Astrocyte (in vitro differentiated cells and primary cell): ENCODE measurements at regions not wholly inside any gene's neighbourhood (a gene's known extent, or its start where the extent isn't known, plus 50 kb on each side); places are given as distances from the start of the nearest gene placed in this dataset.
"Not testable (repeated sequence)": the region's sequence is repeated elsewhere in the genome, so short reads cannot be mapped to it uniquely, and the experiment has no call there.

Source experiments
- DNase-seq: peaks from one replicate; pipeline ENCODE4 v3.0.0-alpha.2; 2010; ENCODE audit warnings: low read depth
- FAIRE-seq: peaks from 2 replicates; lab custom pipeline; 2011; peaks lifted over from hg19 to GRCh38; lab: Jason Lieb, UNC
- H2AFZ ChIP-seq: 2 replicates; pipeline ENCODE4 v1.6.0; 2012; ENCODE audit warnings: low read depth, low read length, inconsistent platforms
- H3K27ac ChIP-seq: 2 replicates; pipeline ENCODE4 v1.5.1; 2011; ENCODE audit warnings: low read depth, low read length, inconsistent platforms
- H3K27me3 ChIP-seq: 2 replicates; pipeline ENCODE4 v1.6.0; 2011; ENCODE audit warnings: low read length, inconsistent platforms; ENCODE audit not compliant: insufficient read depth
- H3K36me3 ChIP-seq: 2 replicates; pipeline ENCODE4 v1.5.1; 2011; ENCODE audit warnings: low read length, inconsistent platforms; ENCODE audit not compliant: insufficient read depth
- H3K4me1 ChIP-seq: 2 replicates; pipeline ENCODE4 v1.5.1; 2011; ENCODE audit warnings: low read length, inconsistent platforms; ENCODE audit not compliant: insufficient read depth
- H3K4me2 ChIP-seq: 2 replicates; pipeline ENCODE4 v1.6.0; 2012; ENCODE audit warnings: low read length, inconsistent platforms
- H3K4me3 ChIP-seq: 2 replicates; pipeline ENCODE4 v1.5.1; 2011; ENCODE audit warnings: low read depth, mild to moderate bottlenecking, low read length, inconsistent platforms; ENCODE audit not compliant: insufficient read depth
- H3K79me2 ChIP-seq: 2 replicates; pipeline ENCODE4 v1.6.0; 2012; ENCODE audit warnings: mild to moderate bottlenecking, low read length, inconsistent platforms; ENCODE audit not compliant: insufficient read depth
- H3K9ac ChIP-seq: 2 replicates; pipeline ENCODE4 v1.6.0; 2012; ENCODE audit warnings: mild to moderate bottlenecking, low read length, inconsistent platforms
- H3K9me3 ChIP-seq: 2 replicates; pipeline ENCODE4 v1.5.1; 2012; ENCODE audit warnings: low read depth, mild to moderate bottlenecking, low read length, inconsistent platforms; ENCODE audit not compliant: insufficient read depth
- H4K20me1 ChIP-seq: 2 replicates; pipeline ENCODE4 v1.6.0; 2012; ENCODE audit warnings: low read length, inconsistent platforms; ENCODE audit not compliant: insufficient read depth
- H3K27ac Mint-ChIP-seq: one replicate; pipeline ENCODE4 v1.8.0; 2021; ENCODE audit warnings: mild to moderate bottlenecking, mixed read lengths; ENCODE audit not compliant: unreplicated experiment
- H3K27me3 Mint-ChIP-seq: one replicate; pipeline ENCODE4 v1.8.0; 2021; ENCODE audit warnings: low read depth, mixed read lengths; ENCODE audit not compliant: unreplicated experiment
- H3K36me3 Mint-ChIP-seq: one replicate; pipeline ENCODE4 v1.8.0; 2021; ENCODE audit warnings: low read depth, mixed read lengths; ENCODE audit not compliant: unreplicated experiment
- H3K4me1 Mint-ChIP-seq: one replicate; pipeline ENCODE4 v1.8.0; 2021; ENCODE audit warnings: low read depth, mixed read lengths; ENCODE audit not compliant: unreplicated experiment
- H3K4me3 Mint-ChIP-seq: one replicate; pipeline ENCODE4 v1.8.0; 2021; ENCODE audit warnings: mild to moderate bottlenecking, moderate library complexity, mixed read lengths; ENCODE audit not compliant: unreplicated experiment
- H3K9me3 Mint-ChIP-seq: one replicate; pipeline ENCODE4 v1.8.0; 2021; ENCODE audit warnings: mild to moderate bottlenecking, mixed read lengths; ENCODE audit not compliant: unreplicated experiment
- CTCF ChIP-seq: IDR thresholded peaks from 2 replicates; pipeline ENCODE4 v1.5.1; 2011; ENCODE audit warnings: low read depth, mild to moderate bottlenecking, inconsistent platforms, low read length, moderate library complexity; ENCODE audit not compliant: insufficient read depth
- EZH2 ChIP-seq: IDR thresholded peaks from 2 replicates; pipeline ENCODE4 v1.6.1; 2012; ENCODE audit warnings: mild to moderate bottlenecking, low read length, inconsistent platforms; ENCODE audit not compliant: insufficient read depth

- Histone ChIP-seq H3K4me2 (no peak overlapping the region), H3K9me3 (no peaks in the 10 kb centered on the region), H3K27me3 (no peaks in the 10 kb centered on the region), H4K20me1 (no peaks in the 10 kb centered on the region), H3K27ac (no peak overlapping the region), H3K9ac (no peak overlapping the region), H3K79me2 (no peaks in the 10 kb centered on the region), H3K4me1 (no peaks in the 10 kb centered on the region), H3K36me3 (no peaks in the 10 kb centered on the region), H3K4me3 (no peak overlapping the region), H2AFZ (no peak overlapping the region)
- Mint-ChIP-seq H3K4me1 (no peaks in the 10 kb centered on the region), H3K27ac (no peak overlapping the region), H3K4me3 (no peak overlapping the region), H3K36me3 (no peaks in the 10 kb centered on the region), H3K9me3 (no peaks in the 10 kb centered on the region), H3K27me3 (no peaks in the 10 kb centered on the region)
- DNase-seq: no peak
- TF ChIP-seq CTCF (no peak), EZH2 (no peak)
- FAIRE-seq: no peak
These were observed 538.9 kb upstream of the ANO5 start for GRCh38 chr11:21653951-21654421.

GRCh38 chr11:21656065-21656464, 536.8 kb upstream of the ANO5 start:
- no peaks in the 10 kb centered on the region for H3K4me1 Mint-ChIP-seq
- no peaks in the 10 kb centered on the region for H3K9me3 ChIP-seq
- no peak overlapping the region for H3K27ac ChIP-seq
- no peak overlapping the region for H3K9ac ChIP-seq
- no peak for FAIRE-seq
- H4K20me1 ChIP-seq: no peaks in the 10 kb centered on the region
- H2AFZ ChIP-seq: no peak overlapping the region
- no peak overlapping the region for H3K4me2 ChIP-seq
- no peaks in the 10 kb centered on the region for H3K79me2 ChIP-seq
- H3K36me3 Mint-ChIP-seq: no peaks in the 10 kb centered on the region
- no peak overlapping the region for H3K27ac Mint-ChIP-seq
- no peaks in the 10 kb centered on the region for H3K4me1 ChIP-seq
- TF ChIP-seq CTCF (no peak), EZH2 (no peak)
- no peaks in the 10 kb centered on the region for H3K9me3 Mint-ChIP-seq
- no peak overlapping the region for H3K4me3 ChIP-seq
- no peak for DNase-seq
- no peaks in the 10 kb centered on the region for H3K27me3 ChIP-seq
- no peaks in the 10 kb centered on the region for H3K27me3 Mint-ChIP-seq
- H3K4me3 Mint-ChIP-seq: no peak overlapping the region
- H3K36me3 ChIP-seq: no peaks in the 10 kb centered on the region

- no peaks in the 10 kb centered on the region for H3K27me3 ChIP-seq
- no peaks in the 10 kb centered on the region for H4K20me1 ChIP-seq
- H3K9me3 ChIP-seq: no peaks in the 10 kb centered on the region
- no peaks in the 10 kb centered on the region for H3K36me3 Mint-ChIP-seq
- H3K4me3 Mint-ChIP-seq: no peak overlapping the region
- no peak overlapping the region for H3K27ac ChIP-seq
- no peaks in the 10 kb centered on the region for H3K4me1 Mint-ChIP-seq
- no peak overlapping the region for H3K27ac Mint-ChIP-seq
- H3K9ac ChIP-seq: no peak overlapping the region
- no peaks in the 10 kb centered on the region for H3K4me1 ChIP-seq
- DNase-seq (no peak), FAIRE-seq (no peak)
- H3K9me3 Mint-ChIP-seq: no peaks in the 10 kb centered on the region
- no peaks in the 10 kb centered on the region for H3K27me3 Mint-ChIP-seq
- TF ChIP-seq EZH2 (no peak), CTCF (no peak)
- no peaks in the 10 kb centered on the region for H3K36me3 ChIP-seq
- no peak overlapping the region for H3K4me2 ChIP-seq
- no peaks in the 10 kb centered on the region for H3K79me2 ChIP-seq
- H3K4me3 ChIP-seq: no peak overlapping the region
- no peak overlapping the region for H2AFZ ChIP-seq
These were observed 534.2 kb upstream of the ANO5 start for GRCh38 chr11:21658654-21659193.

- H3K36me3 ChIP-seq, H3K4me1 ChIP-seq, H3K27me3 Mint-ChIP-seq, H3K4me3 ChIP-seq, H2AFZ ChIP-seq, H3K4me2 ChIP-seq, H3K4me1 Mint-ChIP-seq, H3K27ac ChIP-seq, H3K9ac ChIP-seq, H3K79me2 ChIP-seq, H3K27ac Mint-ChIP-seq, DNase-seq, FAIRE-seq, H3K9me3 ChIP-seq, H3K36me3 Mint-ChIP-seq, H3K9me3 Mint-ChIP-seq, H3K27me3 ChIP-seq, H3K4me3 Mint-ChIP-seq, H4K20me1 ChIP-seq: not testable (repeated sequence)
These were observed 533.5 kb upstream of the ANO5 start for GRCh38 chr11:21659377-21659776.
